ENCODE measurements at regions not wholly inside any gene's neighbourhood (a gene's known extent, or its start where the extent isn't known, plus 50 kb on each side); places are given as distances from the start of the nearest gene placed in this dataset.

DNA sequence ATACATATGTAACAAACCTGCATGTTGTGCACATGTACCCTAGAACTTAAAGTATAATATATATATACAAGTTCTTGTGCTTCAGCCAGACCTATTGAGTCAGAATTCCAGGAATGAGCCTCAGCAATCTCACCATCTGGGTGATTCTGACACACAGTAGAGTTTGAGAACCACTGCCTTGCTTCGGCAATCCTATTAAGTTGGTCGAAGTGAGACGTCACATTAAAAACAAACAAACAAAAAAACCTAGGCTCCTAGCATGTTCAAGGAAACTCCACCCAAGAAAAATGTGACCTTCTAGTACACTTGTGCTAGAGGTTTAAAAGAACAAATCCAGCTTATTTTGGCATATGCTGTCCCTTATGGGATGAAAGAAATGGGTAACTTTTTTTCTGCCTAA, 115.8 kb downstream of the SINHCAF start:
- intact Hi-C loops (cut with DNase I; ENCODE audit: low total_unique reads) = no loop called here
- Histone ChIP-seq H3K27me3 (no peaks in the 10 kb centered on the region), H3K9me3 (no peaks in the 10 kb centered on the region), H3K4me3 (no peak overlapping the region), H3K36me3 (no peaks in the 10 kb centered on the region), H3K4me1 (peaks cover 0 to 4% of the 10 kb centered on the region in 2 donors), H3K27ac (no peak overlapping the region)
- no peak for DNase-seq (ENCODE audit: low spot score in 2 of 2)
- TF ChIP-seq POLR2A (IDR thresholded peaks at IDR 0.05) (no peak), POLR2AphosphoS5 (IDR thresholded peaks at IDR 0.05) (no peak)
- TF ChIP-seq, protein P1, sequence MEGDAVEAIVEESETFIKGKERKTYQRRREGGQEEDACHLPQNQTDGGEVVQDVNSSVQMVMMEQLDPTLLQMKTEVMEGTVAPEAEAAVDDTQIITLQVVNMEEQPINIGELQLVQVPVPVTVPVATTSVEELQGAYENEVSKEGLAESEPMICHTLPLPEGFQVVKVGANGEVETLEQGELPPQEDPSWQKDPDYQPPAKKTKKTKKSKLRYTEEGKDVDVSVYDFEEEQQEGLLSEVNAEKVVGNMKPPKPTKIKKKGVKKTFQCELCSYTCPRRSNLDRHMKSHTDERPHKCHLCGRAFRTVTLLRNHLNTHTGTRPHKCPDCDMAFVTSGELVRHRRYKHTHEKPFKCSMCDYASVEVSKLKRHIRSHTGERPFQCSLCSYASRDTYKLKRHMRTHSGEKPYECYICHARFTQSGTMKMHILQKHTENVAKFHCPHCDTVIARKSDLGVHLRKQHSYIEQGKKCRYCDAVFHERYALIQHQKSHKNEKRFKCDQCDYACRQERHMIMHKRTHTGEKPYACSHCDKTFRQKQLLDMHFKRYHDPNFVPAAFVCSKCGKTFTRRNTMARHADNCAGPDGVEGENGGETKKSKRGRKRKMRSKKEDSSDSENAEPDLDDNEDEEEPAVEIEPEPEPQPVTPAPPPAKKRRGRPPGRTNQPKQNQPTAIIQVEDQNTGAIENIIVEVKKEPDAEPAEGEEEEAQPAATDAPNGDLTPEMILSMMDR (IDR thresholded peaks at IDR 0.05) = no peak

DNA sequence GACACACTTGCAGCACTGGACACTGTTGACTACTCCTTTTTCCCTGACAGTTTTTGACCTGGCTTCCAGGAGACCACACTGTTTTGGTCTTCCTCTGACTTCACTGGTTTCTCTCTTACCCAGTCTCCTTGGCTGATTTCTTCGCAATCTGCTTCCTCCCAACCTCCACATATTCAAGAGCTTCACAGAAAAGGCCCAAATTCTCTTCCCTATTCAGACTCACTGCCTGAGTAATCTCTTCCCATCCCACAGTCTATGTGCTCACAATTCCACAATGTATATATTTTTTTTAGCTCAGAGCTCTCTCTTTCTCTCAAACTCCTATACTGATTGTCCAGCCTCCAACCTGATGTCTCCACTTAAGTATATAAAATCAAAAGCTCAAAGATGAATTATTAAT, 115.4 kb downstream of the SINHCAF start:
- no peak overlapping the region for H3K27ac ChIP-seq
- intact Hi-C loops (cut with DNase I; ENCODE audit: low total_unique reads) = no loop called here
- H3K4me3 ChIP-seq = no peak overlapping the region
- no peaks in the 10 kb centered on the region for H3K27me3 ChIP-seq
- no peaks in the 10 kb centered on the region for H3K36me3 ChIP-seq
- TF ChIP-seq POLR2AphosphoS5 (IDR thresholded peaks at IDR 0.05) = no peak
- TF ChIP-seq, protein P1 (IDR thresholded peaks at IDR 0.05) = no peak
- no peak for TF ChIP-seq POLR2A (IDR thresholded peaks at IDR 0.05)
- DNase-seq (ENCODE audit: low spot score in 2 of 2) = no peak
- peaks cover 0 to under 1% of the 10 kb centered on the region in 2 donors for H3K4me1 ChIP-seq
- no peaks in the 10 kb centered on the region for H3K9me3 ChIP-seq

DNA sequence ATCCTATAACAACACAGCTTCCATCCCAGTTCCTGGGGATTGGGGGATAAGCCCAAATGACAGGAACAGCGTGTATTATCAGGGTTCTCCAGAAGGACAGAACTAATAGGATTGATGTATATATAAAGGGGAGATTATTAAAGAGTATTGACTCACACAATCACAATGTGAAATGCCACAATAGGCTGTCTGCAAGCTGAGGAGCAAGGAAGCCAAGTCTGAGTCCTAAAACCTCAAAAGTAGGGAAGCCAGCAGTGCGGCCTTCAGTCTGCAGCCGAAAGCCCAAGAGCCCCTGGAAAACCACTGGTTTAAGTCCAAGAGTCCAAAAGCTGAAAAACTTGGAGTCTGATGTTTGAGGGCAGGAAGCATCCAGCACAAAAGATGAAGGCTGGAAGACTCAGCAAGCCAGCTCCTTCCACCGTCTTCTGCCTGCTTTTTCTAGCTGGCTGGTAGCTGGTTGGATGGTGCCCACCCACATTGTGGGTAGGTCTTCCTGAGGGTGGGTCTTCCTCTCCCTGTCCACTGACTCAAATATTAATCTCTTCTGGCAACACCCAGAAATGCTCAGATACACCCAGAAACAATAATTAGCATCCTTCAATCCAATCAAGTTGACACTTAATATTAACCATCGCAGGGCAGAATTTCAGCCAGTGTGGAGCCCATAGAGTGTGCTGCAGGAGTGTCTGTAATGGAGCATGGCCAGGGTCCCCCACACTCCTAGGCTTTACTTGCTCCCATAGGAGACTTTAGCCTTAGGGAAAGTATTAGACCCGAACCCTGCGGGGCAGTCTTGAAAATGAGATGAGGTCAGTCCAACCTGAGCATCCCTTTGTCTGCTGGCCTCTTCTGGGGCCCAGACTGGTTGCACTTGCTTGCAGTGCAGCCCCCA, 111.1 kb downstream of the SINHCAF start:
- no peak overlapping the region for H3K27ac ChIP-seq
- no peak overlapping the region for H3K4me3 ChIP-seq
- no peaks in the 10 kb centered on the region for H3K9me3 ChIP-seq
- DNase-seq (ENCODE audit: low spot score in 2 of 2) = no peak
- intact Hi-C loops (cut with DNase I; ENCODE audit: low total_unique reads) = no loop called here
- no peaks in the 10 kb centered on the region for H3K36me3 ChIP-seq
- no peaks in the 10 kb centered on the region for H3K4me1 ChIP-seq
- H3K27me3 ChIP-seq = no peaks in the 10 kb centered on the region
- TF ChIP-seq POLR2AphosphoS5 (IDR thresholded peaks at IDR 0.05) = no peak
- TF ChIP-seq, protein P1 (IDR thresholded peaks at IDR 0.05) = no peak
- no peak for TF ChIP-seq POLR2A (IDR thresholded peaks at IDR 0.05)

DNA sequence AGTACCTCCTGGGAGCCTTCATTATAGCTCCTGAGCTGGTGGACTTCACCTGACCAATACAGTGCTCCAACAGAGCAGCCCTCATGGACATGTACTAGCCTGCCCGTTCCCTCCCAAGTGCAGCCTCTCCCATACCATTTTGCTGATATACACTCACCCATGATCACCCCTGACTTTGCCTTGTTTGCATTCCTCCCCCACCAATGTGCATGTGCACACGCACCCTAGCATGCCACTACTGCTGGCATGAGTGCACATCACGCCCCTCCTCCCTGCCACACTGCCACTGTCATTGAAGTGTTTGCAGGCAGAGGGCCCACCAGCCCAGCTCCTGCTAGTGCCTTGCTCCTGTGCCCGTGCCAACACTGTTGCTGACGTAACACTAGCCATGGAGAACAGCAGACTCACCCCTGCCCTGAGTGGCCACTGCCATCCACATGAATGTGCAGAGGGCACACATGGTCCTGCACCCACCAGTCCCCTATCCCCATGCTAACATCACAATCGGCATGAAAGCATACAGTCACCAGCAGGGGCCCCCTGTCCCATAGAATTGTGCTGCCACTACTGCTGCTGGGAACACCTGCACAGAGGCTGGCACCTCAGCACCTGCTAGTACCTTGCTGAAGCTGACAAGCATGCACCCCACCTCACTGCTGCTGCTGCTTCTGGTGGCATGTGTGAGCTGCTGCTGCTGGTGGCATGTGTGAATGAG, 110.3 kb downstream of the SINHCAF start:
- Histone ChIP-seq H3K9me3 (no peaks in the 10 kb centered on the region), H3K4me1 (no peaks in the 10 kb centered on the region), H3K4me3 (no peak overlapping the region), H3K27me3 (no peaks in the 10 kb centered on the region), H3K27ac (no peak overlapping the region), H3K36me3 (no peaks in the 10 kb centered on the region)
- DNase-seq (ENCODE audit: low spot score in 2 of 2) = no peak
- TF ChIP-seq, protein P1 (IDR thresholded peaks at IDR 0.05) = no peak
- TF ChIP-seq POLR2A (IDR thresholded peaks at IDR 0.05) (no peak), POLR2AphosphoS5 (IDR thresholded peaks at IDR 0.05) (no peak)
- intact Hi-C loops (cut with DNase I; ENCODE audit: low total_unique reads) = no loop called here

DNA sequence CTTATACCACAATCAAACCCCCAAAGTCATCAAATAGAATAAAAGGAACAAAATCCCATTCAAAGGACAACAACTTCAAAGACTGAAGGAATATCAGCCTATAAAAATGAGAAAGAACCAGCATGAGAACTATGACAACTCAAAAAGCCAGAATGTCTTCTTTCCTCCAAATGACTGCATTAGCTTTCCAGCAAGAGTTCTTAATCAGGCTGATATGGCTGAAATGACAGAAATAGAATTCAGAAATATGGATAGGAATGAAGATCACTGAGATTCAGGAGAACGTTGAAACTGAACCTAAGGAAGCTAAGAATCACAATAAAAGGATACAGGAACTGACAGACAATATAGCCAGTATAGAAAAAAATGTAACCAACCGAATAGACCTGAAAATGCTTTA, 109.5 kb downstream of the SINHCAF start:
- TF ChIP-seq POLR2AphosphoS5 (IDR thresholded peaks at IDR 0.05) = no peak
- TF ChIP-seq, protein P1 (IDR thresholded peaks at IDR 0.05) = no peak
- no peak for TF ChIP-seq POLR2A (IDR thresholded peaks at IDR 0.05)
- Histone ChIP-seq H3K36me3 (no peaks in the 10 kb centered on the region), H3K27ac (no peak overlapping the region), H3K4me1 (no peaks in the 10 kb centered on the region), H3K9me3 (no peaks in the 10 kb centered on the region), H3K27me3 (no peaks in the 10 kb centered on the region), H3K4me3 (no peak overlapping the region)
- DNase-seq (ENCODE audit: low spot score in 2 of 2) = no peak
- intact Hi-C loops (cut with DNase I; ENCODE audit: low total_unique reads) = no loop called here
